Smooth muscle cell (in vitro differentiated cells): ENCODE measurements at regions not wholly inside any gene's neighbourhood (a gene's known extent, or its start where the extent isn't known, plus 50 kb on each side); places are given as distances from the start of the nearest gene placed in this dataset.

Source experiments
- DNase-seq: peaks from one replicate; lab custom pipeline; 2025; ENCODE audit not compliant: unreplicated experiment; lab: John Stamatoyannopoulos, UW
- H2AFZ ChIP-seq: fragments of 200-600 bp; sonication (generic); 2 replicates; pipeline ENCODE4 v1.6.0; 2016; ENCODE audit warnings: antibody characterized with exemption, low read depth, mild to moderate bottlenecking
- H3F3A ChIP-seq: fragments of 200-600 bp; sonication (generic); 2 replicates; pipeline ENCODE4 v1.6.0; 2017; ENCODE audit warnings: antibody characterized with exemption, low read depth
- H3K27ac ChIP-seq: fragments of 200-600 bp; sonication (generic); 2 replicates; pipeline ENCODE4 v1.5.1; 2016; ENCODE audit warnings: low read depth, mild to moderate bottlenecking
- H3K27me3 ChIP-seq: fragments of 200-600 bp; sonication (generic); 2 replicates; pipeline ENCODE4 v1.6.1; 2016; ENCODE audit warnings: low read depth, mild to moderate bottlenecking
- H3K36me3 ChIP-seq: fragments of 200-600 bp; sonication (generic); 2 replicates; pipeline ENCODE4 v1.5.1; 2016; ENCODE audit warnings: low read depth
- H3K4me1 ChIP-seq: fragments of 200-600 bp; sonication (generic); 2 replicates; pipeline ENCODE4 v1.5.1; 2016; ENCODE audit warnings: low read depth
- H3K4me2 ChIP-seq: fragments of 200-600 bp; sonication (generic); 2 replicates; pipeline ENCODE4 v1.6.0; 2016; ENCODE audit warnings: mild to moderate bottlenecking
- H3K4me3 ChIP-seq: fragments of 200-600 bp; sonication (generic); 2 replicates; pipeline ENCODE4 v1.5.1; 2016; ENCODE audit warnings: mild to moderate bottlenecking
- H3K79me2 ChIP-seq: fragments of 200-600 bp; sonication (generic); 2 replicates; pipeline ENCODE4 v1.6.0; 2016; ENCODE audit warnings: low read depth, mild to moderate bottlenecking
- H3K9ac ChIP-seq: fragments of 200-600 bp; sonication (generic); 2 replicates; pipeline ENCODE4 v1.6.0; 2016; ENCODE audit warnings: low read depth
- H3K9me3 ChIP-seq: fragments of 200-600 bp; sonication (generic); replicated peaks from 2 replicates; pipeline ENCODE4 v1.5.1; 2016; ENCODE audit warnings: low read depth
- H4K20me1 ChIP-seq: fragments of 200-600 bp; sonication (generic); 2 replicates; pipeline ENCODE4 v1.6.0; 2016; ENCODE audit warnings: low read depth
- WGBS: methylation state at CpG from one replicate; pipeline ENCODE4 v1.1.7; 2016; ENCODE audit warnings: low lambda C conversion rate; 5-methylcytosine and 5-hydroxymethylcytosine counted together
- TF ChIP-seq, protein P1 (sequence below): fragments of 200-600 bp; sonication (generic); IDR thresholded peaks from 2 replicates; pipeline ENCODE4 v1.5.1; 2017; ENCODE audit warnings: borderline replicate concordance, mild to moderate bottlenecking, antibody characterized with exemption; ENCODE audit not compliant: insufficient read depth, poor library complexity, severe bottlenecking

GRCh38 chr1:112297536-112297935, 98.5 kb upstream of the CTTNBP2NL start:
- no peak for DNase-seq
- H3K36me3 ChIP-seq: no peaks in the 10 kb centered on the region
- TF ChIP-seq, protein P1, sequence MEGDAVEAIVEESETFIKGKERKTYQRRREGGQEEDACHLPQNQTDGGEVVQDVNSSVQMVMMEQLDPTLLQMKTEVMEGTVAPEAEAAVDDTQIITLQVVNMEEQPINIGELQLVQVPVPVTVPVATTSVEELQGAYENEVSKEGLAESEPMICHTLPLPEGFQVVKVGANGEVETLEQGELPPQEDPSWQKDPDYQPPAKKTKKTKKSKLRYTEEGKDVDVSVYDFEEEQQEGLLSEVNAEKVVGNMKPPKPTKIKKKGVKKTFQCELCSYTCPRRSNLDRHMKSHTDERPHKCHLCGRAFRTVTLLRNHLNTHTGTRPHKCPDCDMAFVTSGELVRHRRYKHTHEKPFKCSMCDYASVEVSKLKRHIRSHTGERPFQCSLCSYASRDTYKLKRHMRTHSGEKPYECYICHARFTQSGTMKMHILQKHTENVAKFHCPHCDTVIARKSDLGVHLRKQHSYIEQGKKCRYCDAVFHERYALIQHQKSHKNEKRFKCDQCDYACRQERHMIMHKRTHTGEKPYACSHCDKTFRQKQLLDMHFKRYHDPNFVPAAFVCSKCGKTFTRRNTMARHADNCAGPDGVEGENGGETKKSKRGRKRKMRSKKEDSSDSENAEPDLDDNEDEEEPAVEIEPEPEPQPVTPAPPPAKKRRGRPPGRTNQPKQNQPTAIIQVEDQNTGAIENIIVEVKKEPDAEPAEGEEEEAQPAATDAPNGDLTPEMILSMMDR: no peak
- H3K27ac ChIP-seq: no peak overlapping the region
- H3K4me2 ChIP-seq: peak overlapping the region; percentile 44
- no peaks in the 10 kb centered on the region for H4K20me1 ChIP-seq
- H3K27me3 ChIP-seq: no peaks in the 10 kb centered on the region
- H3K79me2 ChIP-seq: no peaks in the 10 kb centered on the region
- no peaks in the 10 kb centered on the region for H3K4me1 ChIP-seq
- H3F3A ChIP-seq: no peaks in the 10 kb centered on the region
- no peak overlapping the region for H2AFZ ChIP-seq
- no peak overlapping the region for H3K9ac ChIP-seq
- 78% methylated on average over 3 of the region's 3 CpGs for WGBS
- no peak overlapping the region for H3K4me3 ChIP-seq
- H3K9me3 ChIP-seq: no peaks in the 10 kb centered on the region

DNA sequence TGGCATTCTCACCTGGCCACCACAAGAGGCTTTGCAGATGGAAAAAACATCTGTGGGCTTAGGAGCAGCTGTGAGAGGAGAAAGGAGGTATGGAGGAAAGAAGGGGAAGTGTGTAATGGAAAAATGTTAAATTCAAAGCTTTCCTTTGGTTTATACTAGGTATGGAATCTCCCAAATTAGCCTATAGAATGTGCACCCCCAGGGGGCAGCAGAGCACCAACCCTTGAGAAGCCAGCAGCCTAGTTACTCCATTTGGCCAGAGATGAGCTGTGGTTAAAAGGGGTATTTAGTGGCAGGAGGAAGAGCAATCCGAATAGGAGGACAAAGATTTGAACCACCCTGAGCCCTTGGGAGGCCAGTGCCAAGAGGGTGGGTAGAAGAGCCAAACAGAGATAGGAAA, 97.5 kb upstream of the CTTNBP2NL start:
- TF ChIP-seq, protein P1: peak; percentile 55
- H3K4me1 ChIP-seq: no peaks in the 10 kb centered on the region
- 31% methylated on average over 1 of the region's 1 CpG for WGBS
- no peak overlapping the region for H3K4me3 ChIP-seq
- no peaks in the 10 kb centered on the region for H3K9me3 ChIP-seq
- H3K79me2 ChIP-seq: no peaks in the 10 kb centered on the region
- H3K27ac ChIP-seq: no peak overlapping the region
- H4K20me1 ChIP-seq: no peaks in the 10 kb centered on the region
- no peak for DNase-seq
- no peak overlapping the region for H2AFZ ChIP-seq
- no peaks in the 10 kb centered on the region for H3F3A ChIP-seq
- no peaks in the 10 kb centered on the region for H3K27me3 ChIP-seq
- H3K4me2 ChIP-seq: no peak overlapping the region
- H3K9ac ChIP-seq: no peak overlapping the region
- no peaks in the 10 kb centered on the region for H3K36me3 ChIP-seq

DNA sequence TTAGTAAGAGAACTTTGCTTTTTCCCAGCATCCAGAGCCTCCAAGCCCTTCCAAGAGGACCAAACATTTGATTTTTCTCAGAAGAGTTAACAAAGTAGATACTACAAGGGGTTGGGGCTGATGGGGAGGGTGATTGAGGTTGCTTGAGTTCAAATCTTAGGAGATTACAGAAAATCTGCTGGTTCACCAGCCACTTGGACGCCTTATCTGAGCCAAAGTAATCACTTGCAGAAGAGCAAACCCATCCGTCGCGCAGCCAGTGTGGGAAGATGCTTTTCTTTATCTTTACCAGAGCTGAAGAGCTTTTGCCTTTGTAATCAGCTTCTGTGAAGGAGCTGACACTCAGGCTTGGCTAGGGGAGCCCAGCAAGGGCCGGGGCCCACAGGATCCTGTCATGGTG, 91.9 kb upstream of the CTTNBP2NL start:
- Histone ChIP-seq H3K27ac (no peak overlapping the region), H3K9me3 (no peaks in the 10 kb centered on the region), H3K4me2 (peak overlapping the region; percentile 21), H3K79me2 (no peaks in the 10 kb centered on the region), H3K36me3 (no peaks in the 10 kb centered on the region), H3F3A (no peaks in the 10 kb centered on the region), H3K4me1 (no peaks in the 10 kb centered on the region), H3K4me3 (no peak overlapping the region), H3K27me3 (peaks cover 11% of the 10 kb centered on the region), H3K9ac (no peak overlapping the region), H2AFZ (no peak overlapping the region), H4K20me1 (no peaks in the 10 kb centered on the region)
- WGBS: 34% methylated on average over 5 of the region's 5 CpGs
- DNase-seq: no peak
- TF ChIP-seq, protein P1: no peak

DNA sequence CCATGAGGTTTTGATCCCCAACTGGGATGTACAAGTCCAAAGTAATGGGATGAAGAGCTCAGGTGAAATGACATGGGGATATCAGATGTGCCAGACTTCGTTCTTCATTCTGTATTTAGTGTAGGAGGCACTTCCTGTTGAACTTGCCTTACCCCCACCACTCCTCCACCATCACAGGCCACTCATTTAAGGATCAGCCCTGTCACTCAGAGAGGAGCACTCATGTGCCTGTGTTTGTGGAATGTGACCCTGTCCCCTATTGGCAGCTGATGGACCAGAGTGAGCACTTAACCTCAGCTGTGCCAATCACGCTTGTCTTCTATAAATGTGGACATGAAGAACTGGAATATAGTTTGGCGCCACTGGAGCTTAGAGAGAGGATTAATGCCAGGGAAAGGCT, 91.4 kb upstream of the CTTNBP2NL start:
- Histone ChIP-seq H3K36me3 (no peaks in the 10 kb centered on the region), H3K4me1 (no peaks in the 10 kb centered on the region), H3K4me2 (no peak overlapping the region), H3K27me3 (peaks cover 11% of the 10 kb centered on the region), H3F3A (no peaks in the 10 kb centered on the region), H3K9ac (no peak overlapping the region), H2AFZ (no peak overlapping the region), H3K9me3 (no peaks in the 10 kb centered on the region), H3K79me2 (no peaks in the 10 kb centered on the region), H4K20me1 (no peaks in the 10 kb centered on the region), H3K27ac (no peak overlapping the region), H3K4me3 (no peak overlapping the region)
- TF ChIP-seq, protein P1: no peak
- WGBS: 62% methylated on average over 3 of the region's 3 CpGs
- DNase-seq: no peak
